ENCODE measurements at regions not wholly inside any gene's neighbourhood (a gene's known extent, or its start where the extent isn't known, plus 50 kb on each side); places are given as distances from the start of the nearest gene placed in this dataset.

DNA sequence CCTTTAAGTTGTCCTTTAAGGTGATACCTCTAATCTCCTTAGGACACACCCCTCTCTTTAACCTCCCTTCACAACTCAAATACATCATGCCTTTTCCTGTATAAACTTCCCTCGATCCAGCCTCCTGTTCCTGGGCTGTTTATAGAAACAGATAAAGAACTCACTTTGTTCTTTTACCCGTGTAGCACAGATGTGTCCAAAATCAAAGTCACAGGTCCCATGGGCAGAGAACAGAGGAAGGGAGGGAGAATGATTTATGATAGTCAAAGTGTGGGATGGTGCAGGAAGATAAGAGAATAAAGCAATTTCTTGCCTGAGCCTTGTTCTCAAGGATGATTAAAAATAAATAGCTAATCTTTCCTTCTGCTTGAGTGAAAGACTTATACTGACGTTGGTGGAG, 50.3 kb upstream of the CABCOCO1 start:
- ATAC-seq (ENCODE audit: insufficient read depth, low read depth) (no peak), DNase-seq (no peak)
- Histone ChIP-seq H3K9ac (ENCODE audit: low read depth, low read length) (no peak overlapping the region), H3K27ac (ENCODE audit: low read length) (no peak overlapping the region), H3K4me1 (ENCODE audit: insufficient read depth, low read length) (no peaks in the 10 kb centered on the region), H3K79me2 (ENCODE audit: insufficient read depth, low read length) (no peaks in the 10 kb centered on the region), H2AFZ (ENCODE audit: low read depth, low read length) (no peak overlapping the region), H3K36me3 (ENCODE audit: insufficient read depth, low read length) (no peaks in the 10 kb centered on the region), H4K20me1 (ENCODE audit: insufficient read depth, low read length) (no peaks in the 10 kb centered on the region), H3K4me3 (ENCODE audit: low read depth in 1 of 2, low read length in 2 of 2) (no peak overlapping the region), H3K27me3 (ENCODE audit: insufficient read depth, low read length, poor library complexity) (no peaks in the 10 kb centered on the region), H3K4me2 (ENCODE audit: insufficient read depth, low read length) (no peak overlapping the region), H3K9me3 (ENCODE audit: insufficient read depth, low read length, severe bottlenecking) (no peaks in the 10 kb centered on the region)
- TF ChIP-seq, protein P1, sequence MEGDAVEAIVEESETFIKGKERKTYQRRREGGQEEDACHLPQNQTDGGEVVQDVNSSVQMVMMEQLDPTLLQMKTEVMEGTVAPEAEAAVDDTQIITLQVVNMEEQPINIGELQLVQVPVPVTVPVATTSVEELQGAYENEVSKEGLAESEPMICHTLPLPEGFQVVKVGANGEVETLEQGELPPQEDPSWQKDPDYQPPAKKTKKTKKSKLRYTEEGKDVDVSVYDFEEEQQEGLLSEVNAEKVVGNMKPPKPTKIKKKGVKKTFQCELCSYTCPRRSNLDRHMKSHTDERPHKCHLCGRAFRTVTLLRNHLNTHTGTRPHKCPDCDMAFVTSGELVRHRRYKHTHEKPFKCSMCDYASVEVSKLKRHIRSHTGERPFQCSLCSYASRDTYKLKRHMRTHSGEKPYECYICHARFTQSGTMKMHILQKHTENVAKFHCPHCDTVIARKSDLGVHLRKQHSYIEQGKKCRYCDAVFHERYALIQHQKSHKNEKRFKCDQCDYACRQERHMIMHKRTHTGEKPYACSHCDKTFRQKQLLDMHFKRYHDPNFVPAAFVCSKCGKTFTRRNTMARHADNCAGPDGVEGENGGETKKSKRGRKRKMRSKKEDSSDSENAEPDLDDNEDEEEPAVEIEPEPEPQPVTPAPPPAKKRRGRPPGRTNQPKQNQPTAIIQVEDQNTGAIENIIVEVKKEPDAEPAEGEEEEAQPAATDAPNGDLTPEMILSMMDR (IDR thresholded peaks at IDR 0.05; ENCODE audit: borderline replicate concordance, extremely low read depth, low read length, poor library complexity, severe bottlenecking), result no peak
- no peak for TF ChIP-seq EZH2 (IDR thresholded peaks at IDR 0.05; ENCODE audit: borderline replicate concordance, low read depth, low read length, severe bottlenecking)

DNA sequence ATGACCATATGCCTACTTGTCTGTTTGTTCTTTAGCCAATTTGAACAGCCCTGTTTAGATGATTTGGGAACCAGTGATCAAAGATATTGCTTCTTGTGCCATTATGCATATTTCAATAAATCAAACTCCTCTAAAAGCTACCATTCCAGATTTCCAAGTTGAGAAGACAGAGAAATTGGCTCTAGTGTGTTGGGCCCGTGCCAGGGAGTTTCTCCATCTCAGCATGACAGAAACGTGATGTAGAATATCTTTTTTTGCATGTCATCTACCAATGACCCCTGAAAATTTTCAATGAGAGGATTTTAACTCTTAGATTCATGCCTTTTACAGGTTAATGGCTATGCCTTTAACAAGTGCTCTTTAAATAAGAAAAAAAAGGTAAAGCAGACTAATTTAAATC, 50.7 kb upstream of the CABCOCO1 start:
- no peaks in the 10 kb centered on the region for H3K9me3 ChIP-seq (ENCODE audit: insufficient read depth, low read length, severe bottlenecking)
- no peaks in the 10 kb centered on the region for H3K36me3 ChIP-seq (ENCODE audit: insufficient read depth, low read length)
- no peak overlapping the region for H3K27ac ChIP-seq (ENCODE audit: low read length)
- no peaks in the 10 kb centered on the region for H4K20me1 ChIP-seq (ENCODE audit: insufficient read depth, low read length)
- no peak overlapping the region for H3K4me2 ChIP-seq (ENCODE audit: insufficient read depth, low read length)
- no peak for TF ChIP-seq EZH2 (IDR thresholded peaks at IDR 0.05; ENCODE audit: borderline replicate concordance, low read depth, low read length, severe bottlenecking)
- TF ChIP-seq, protein P1 (IDR thresholded peaks at IDR 0.05; ENCODE audit: borderline replicate concordance, extremely low read depth, low read length, poor library complexity, severe bottlenecking), result no peak
- DNase-seq (no peak), ATAC-seq (ENCODE audit: insufficient read depth, low read depth) (no peak)
- no peaks in the 10 kb centered on the region for H3K79me2 ChIP-seq (ENCODE audit: insufficient read depth, low read length)
- no peak overlapping the region for H2AFZ ChIP-seq (ENCODE audit: low read depth, low read length)
- no peak overlapping the region for H3K4me3 ChIP-seq (ENCODE audit: low read depth in 1 of 2, low read length in 2 of 2)
- H3K4me1 ChIP-seq (ENCODE audit: insufficient read depth, low read length), result no peaks in the 10 kb centered on the region
- H3K27me3 ChIP-seq (ENCODE audit: insufficient read depth, low read length, poor library complexity), result no peaks in the 10 kb centered on the region
- no peak overlapping the region for H3K9ac ChIP-seq (ENCODE audit: low read depth, low read length)

DNA sequence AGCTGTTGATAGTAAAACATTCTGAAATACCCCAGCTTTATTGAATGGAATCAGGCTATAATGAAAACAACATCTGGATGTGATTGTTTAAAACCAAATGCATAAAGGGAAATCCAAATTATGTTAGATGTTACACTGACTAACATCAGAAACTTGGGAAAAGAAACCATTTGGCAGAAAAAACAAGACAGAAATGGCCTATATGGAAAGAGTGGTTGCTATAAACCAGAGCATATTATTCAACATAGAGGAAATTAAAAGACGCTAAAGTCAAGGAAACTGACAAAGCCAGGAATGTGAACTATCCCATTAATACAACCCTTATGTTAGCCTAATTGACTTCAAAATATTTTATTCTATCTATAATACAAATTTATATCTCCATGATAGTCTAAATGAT, 53.0 kb upstream of the CABCOCO1 start:
- ATAC-seq (ENCODE audit: insufficient read depth, low read depth), result no peak
- Histone ChIP-seq H4K20me1 (ENCODE audit: insufficient read depth, low read length) (no peaks in the 10 kb centered on the region), H3K9me3 (ENCODE audit: insufficient read depth, low read length, severe bottlenecking) (no peaks in the 10 kb centered on the region), H3K9ac (ENCODE audit: low read depth, low read length) (no peak overlapping the region), H3K79me2 (ENCODE audit: insufficient read depth, low read length) (no peaks in the 10 kb centered on the region), H3K27me3 (ENCODE audit: insufficient read depth, low read length, poor library complexity) (no peaks in the 10 kb centered on the region), H3K27ac (ENCODE audit: low read length) (no peak overlapping the region), H3K4me1 (ENCODE audit: insufficient read depth, low read length) (no peaks in the 10 kb centered on the region), H3K36me3 (ENCODE audit: insufficient read depth, low read length) (no peaks in the 10 kb centered on the region), H3K4me3 (ENCODE audit: low read depth in 1 of 2, low read length in 2 of 2) (no peak overlapping the region), H3K4me2 (ENCODE audit: insufficient read depth, low read length) (no peak overlapping the region), H2AFZ (ENCODE audit: low read depth, low read length) (no peak overlapping the region)
- no peak for TF ChIP-seq EZH2 (IDR thresholded peaks at IDR 0.05; ENCODE audit: borderline replicate concordance, low read depth, low read length, severe bottlenecking)
- TF ChIP-seq, protein P1 (IDR thresholded peaks at IDR 0.05; ENCODE audit: borderline replicate concordance, extremely low read depth, low read length, poor library complexity, severe bottlenecking), result no peak
- DNase-seq, result no peak
